ENCODE measurements at regions not wholly inside any gene's neighbourhood (a gene's known extent, or its start where the extent isn't known, plus 50 kb on each side); places are given as distances from the start of the nearest gene placed in this dataset.

DNA sequence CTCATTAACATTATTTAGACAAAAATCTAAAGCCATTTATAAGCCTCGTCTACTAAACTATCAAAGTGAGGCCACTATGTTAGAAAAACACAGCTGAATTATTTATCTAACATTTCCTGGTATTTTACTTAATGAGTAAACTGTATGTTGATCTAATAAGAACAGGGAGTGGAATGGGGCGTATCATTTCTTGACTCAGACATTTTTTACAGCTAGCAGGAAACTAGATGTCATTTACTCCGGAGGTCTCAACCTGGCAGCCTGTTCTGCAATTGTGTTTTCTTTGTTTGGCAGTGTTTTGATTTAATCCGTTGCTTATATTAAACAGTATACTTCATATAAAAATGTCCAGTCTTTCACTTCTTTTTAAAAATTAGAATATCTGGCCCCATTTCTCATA, 79.1 kb upstream of the ABI3BP start:
- TF ChIP-seq, protein P1, sequence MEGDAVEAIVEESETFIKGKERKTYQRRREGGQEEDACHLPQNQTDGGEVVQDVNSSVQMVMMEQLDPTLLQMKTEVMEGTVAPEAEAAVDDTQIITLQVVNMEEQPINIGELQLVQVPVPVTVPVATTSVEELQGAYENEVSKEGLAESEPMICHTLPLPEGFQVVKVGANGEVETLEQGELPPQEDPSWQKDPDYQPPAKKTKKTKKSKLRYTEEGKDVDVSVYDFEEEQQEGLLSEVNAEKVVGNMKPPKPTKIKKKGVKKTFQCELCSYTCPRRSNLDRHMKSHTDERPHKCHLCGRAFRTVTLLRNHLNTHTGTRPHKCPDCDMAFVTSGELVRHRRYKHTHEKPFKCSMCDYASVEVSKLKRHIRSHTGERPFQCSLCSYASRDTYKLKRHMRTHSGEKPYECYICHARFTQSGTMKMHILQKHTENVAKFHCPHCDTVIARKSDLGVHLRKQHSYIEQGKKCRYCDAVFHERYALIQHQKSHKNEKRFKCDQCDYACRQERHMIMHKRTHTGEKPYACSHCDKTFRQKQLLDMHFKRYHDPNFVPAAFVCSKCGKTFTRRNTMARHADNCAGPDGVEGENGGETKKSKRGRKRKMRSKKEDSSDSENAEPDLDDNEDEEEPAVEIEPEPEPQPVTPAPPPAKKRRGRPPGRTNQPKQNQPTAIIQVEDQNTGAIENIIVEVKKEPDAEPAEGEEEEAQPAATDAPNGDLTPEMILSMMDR (conservative IDR thresholded peaks at IDR 0.05; ENCODE audit: low read depth, low read length), result no peak
- no peak for TF ChIP-seq EZH2phosphoT487 (IDR thresholded peaks at IDR 0.05; ENCODE audit: borderline replicate concordance, low read length)

Measured in PC-3 (cell line).